SK-N-SH (cell line): ENCODE measurements at regions not wholly inside any gene's neighbourhood (a gene's known extent, or its start where the extent isn't known, plus 50 kb on each side); places are given as distances from the start of the nearest gene placed in this dataset.
A peak's percentile ranks its signal among the peaks of the same experiment; 100 is the strongest.

ENCODE experiments used
- CTCF ChIA-PET: fragments of 300-600, 350-600 bp; formaldehyde crosslinking; extraction: SDS; loops from one replicate; lab custom pipeline; 2021; lab: Yijun Ruan, JAX
- POLR2A ChIA-PET: fragments of 350-600 bp; sonication (Branson Sonifier 250); formaldehyde crosslinking; extraction: SDS; loops from one replicate; lab custom pipeline; 2020; ENCODE audit warnings: antibody characterized with exemption, inconsistent platforms; lab: Yijun Ruan, JAX
- DNase-seq: peaks from one replicate; pipeline ENCODE4 v3.0.0; 2012
- H2AFZ ChIP-seq: fragments of 200-600 bp; sonication (generic); 2 replicates; pipeline ENCODE4 v1.8.1; 2016; ENCODE audit warnings: antibody characterized with exemption, mild to moderate bottlenecking, low read depth
- H3F3A ChIP-seq: fragments of 200-600 bp; sonication (generic); replicated peaks from 2 replicates; pipeline ENCODE3; 2016; ENCODE audit warnings: antibody characterized with exemption, mild to moderate bottlenecking; ENCODE audit not compliant: insufficient read depth
- H3K27ac ChIP-seq, 2 experiments: fragments of 200-500 bp in 1 of 2; fragments of 200-600 bp in 1 of 2; sonication (Bioruptor generic) in 1 of 2; sonication (generic), shearing (Covaris generic) in 1 of 2; 2 replicates each; pipeline versions ENCODE4 v1.5.1 to v1.6.1; 2014 to 2016; ENCODE audit warnings: low read depth in 2 of 2, inconsistent platforms in 1 of 2, low read length in 1 of 2, mild to moderate bottlenecking in 1 of 2, mixed read lengths in 1 of 2
- H3K27me3 ChIP-seq: fragments of 200-600 bp; sonication (generic), shearing (Covaris generic); 2 replicates; pipeline ENCODE4 v1.6.1; 2016; ENCODE audit warnings: mixed run types; ENCODE audit not compliant: insufficient read depth
- H3K36me3 ChIP-seq, 2 experiments: fragments of 200-500 bp in 1 of 2; fragments of 200-600 bp in 1 of 2; sonication (Bioruptor generic) in 1 of 2; sonication (generic) in 1 of 2; replicated peaks in 1 of 2; 2 replicates each; pipeline versions ENCODE3 to v1.5.1; 2014 to 2016; ENCODE audit warnings: low read length in 1 of 2, mild to moderate bottlenecking in 1 of 2; ENCODE audit not compliant: insufficient read depth in 2 of 2, control insufficient read depth in 1 of 2
- H3K4me1 ChIP-seq, 2 experiments: fragments of 200-500 bp in 1 of 2; fragments of 200-600 bp in 1 of 2; sonication (Bioruptor generic) in 1 of 2; sonication (generic), shearing (Covaris generic) in 1 of 2; 2 replicates each; pipeline versions ENCODE4 v1.5.1 to v1.6.1; 2014 to 2016; ENCODE audit warnings: low read depth in 1 of 2, low read length in 1 of 2, mixed run types in 1 of 2; ENCODE audit not compliant: insufficient read depth in 2 of 2, control insufficient read depth in 1 of 2
- H3K4me2 ChIP-seq: fragments of 200-600 bp; sonication (generic), shearing (Covaris generic); 2 replicates; pipeline ENCODE4 v1.6.1; 2017; ENCODE audit warnings: mixed run types
- H3K4me3 ChIP-seq, 2 experiments: fragments of 200-500 bp in 1 of 2; fragments of 200-600 bp in 1 of 2; sonication (Bioruptor generic) in 1 of 2; sonication (generic), shearing (Covaris generic) in 1 of 2; 2 replicates each; pipeline versions ENCODE4 v1.5.1 to v1.8.1; 2014 to 2016; ENCODE audit warnings: low read depth in 2 of 2, inconsistent platforms in 1 of 2, low read length in 1 of 2, mild to moderate bottlenecking in 1 of 2, mixed read lengths in 1 of 2, moderate library complexity in 1 of 2
- H3K79me2 ChIP-seq: fragments of 200-600 bp; sonication (generic); 2 replicates; pipeline ENCODE4 v1.8.1; 2017; ENCODE audit warnings: mild to moderate bottlenecking; ENCODE audit not compliant: insufficient read depth
- H3K9ac ChIP-seq: fragments of 200-600 bp; sonication (generic); 2 replicates; pipeline ENCODE4 v1.6.1; 2017; ENCODE audit warnings: mixed run types
- H3K9me2 ChIP-seq: fragments of 200-600 bp; sonication (generic); 2 replicates; pipeline ENCODE4 v1.6.1; 2017; ENCODE audit warnings: mixed run types
- H3K9me3 ChIP-seq: fragments of 200-600 bp; sonication (generic); 2 replicates; pipeline ENCODE4 v1.6.1; 2017; ENCODE audit warnings: mixed run types, mild to moderate bottlenecking, moderate library complexity
- H4K20me1 ChIP-seq: fragments of 200-600 bp; sonication (generic); 2 replicates; pipeline ENCODE4 v1.6.1; 2017; ENCODE audit warnings: mild to moderate bottlenecking, mixed run types; ENCODE audit not compliant: insufficient read depth
- EP300 ChIP-seq, 2 experiments: IDR thresholded peaks; 2 replicates each; pipeline versions ENCODE4 v1.4.0 to v1.6.1; 2012; ENCODE audit warnings: borderline replicate concordance in 1 of 2, low read depth in 1 of 2, low read length in 1 of 2
- EZH2phosphoT487 ChIP-seq: fragments of 200-600 bp; sonication (generic); IDR thresholded peaks from 2 replicates; pipeline ENCODE4 v1.6.1; 2017; ENCODE audit warnings: low read depth, mixed run types, mild to moderate bottlenecking, antibody characterized with exemption, moderate library complexity, borderline replicate concordance
- FOSL2 ChIP-seq: IDR thresholded peaks from 2 replicates; pipeline ENCODE4 v1.4.0; 2012; ENCODE audit warnings: low read depth, mild to moderate bottlenecking, moderate library complexity, borderline replicate concordance
- POLR2AphosphoS5 ChIP-seq: IDR thresholded peaks from 2 replicates; pipeline ENCODE4 v1.6.1; 2012; ENCODE audit warnings: low read depth, low read length
- RCOR1 ChIP-seq: fragments of 150-350 bp; IDR thresholded peaks from 2 replicates; pipeline ENCODE4 v1.6.1; 2017; ENCODE audit warnings: antibody characterized with exemption, low read length
- RFX5 ChIP-seq: IDR thresholded peaks from 2 replicates; pipeline ENCODE4 v1.6.1; 2012; ENCODE audit warnings: mild to moderate bottlenecking, improper control_type of control experiment, low read length
- RXRA ChIP-seq: IDR thresholded peaks from 2 replicates; pipeline ENCODE4 v1.4.0; 2012; ENCODE audit warnings: low read depth, mild to moderate bottlenecking, borderline replicate concordance
- SMC3 ChIP-seq: IDR thresholded peaks from 2 replicates; pipeline ENCODE4 v1.6.1; 2012; ENCODE audit warnings: low read depth, low read length, improper control_type of control experiment
- TAF1 ChIP-seq: IDR thresholded peaks from 2 replicates; pipeline ENCODE4 v1.6.1; 2012; ENCODE audit warnings: low read depth, mild to moderate bottlenecking, low read length, moderate library complexity, borderline replicate concordance
- YY1 ChIP-seq: IDR thresholded peaks from 2 replicates; pipeline ENCODE4 v1.4.0; 2012; ENCODE audit warnings: low read depth, mild to moderate bottlenecking
- WGBS: methylation state at CpG from one replicate; pipeline ENCODE4 v1.1.6; 2017; ENCODE audit warnings: low lambda C conversion rate; 5-methylcytosine and 5-hydroxymethylcytosine counted together
- TF ChIP-seq, protein P1 (sequence below): IDR thresholded peaks from 2 replicates; pipeline ENCODE4; 2012
- TF ChIP-seq, protein P2 (sequence below): fragments of 150-350 bp; IDR thresholded peaks from 2 replicates; pipeline ENCODE4 v1.6.1; 2017; ENCODE audit warnings: antibody characterized with exemption, low read length, low read depth, borderline replicate concordance
- TF ChIP-seq, protein P3 (sequence below): fragments of 200-600 bp; sonication (generic); IDR thresholded peaks from 2 replicates; pipeline ENCODE4 v1.6.1; 2017; ENCODE audit warnings: antibody characterized with exemption, mild to moderate bottlenecking, moderate library complexity

DNA sequence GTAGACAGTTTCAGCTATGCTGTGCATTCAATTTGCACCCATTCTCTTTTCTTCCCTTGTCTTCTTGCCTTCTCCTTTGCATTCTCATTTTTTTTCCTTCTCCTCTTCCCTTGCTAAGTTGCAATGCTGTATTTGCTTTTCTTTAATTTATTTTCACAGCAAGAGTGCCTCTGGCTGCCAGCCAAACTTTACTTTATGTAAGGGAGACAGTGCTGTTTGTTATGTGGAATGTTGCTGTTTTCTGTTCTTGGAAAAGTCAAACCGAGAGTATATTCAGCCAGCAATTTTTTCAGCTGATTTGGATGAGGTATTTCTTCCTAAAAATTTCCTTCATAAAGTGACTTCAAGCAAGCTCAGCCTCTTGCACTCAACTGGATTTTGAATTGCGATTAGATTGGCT lies 1293.4 kb downstream of the ARAP2 start (continued):
- no peak for TF ChIP-seq FOSL2
- no peak for TF ChIP-seq RXRA
- TF ChIP-seq, protein P1, sequence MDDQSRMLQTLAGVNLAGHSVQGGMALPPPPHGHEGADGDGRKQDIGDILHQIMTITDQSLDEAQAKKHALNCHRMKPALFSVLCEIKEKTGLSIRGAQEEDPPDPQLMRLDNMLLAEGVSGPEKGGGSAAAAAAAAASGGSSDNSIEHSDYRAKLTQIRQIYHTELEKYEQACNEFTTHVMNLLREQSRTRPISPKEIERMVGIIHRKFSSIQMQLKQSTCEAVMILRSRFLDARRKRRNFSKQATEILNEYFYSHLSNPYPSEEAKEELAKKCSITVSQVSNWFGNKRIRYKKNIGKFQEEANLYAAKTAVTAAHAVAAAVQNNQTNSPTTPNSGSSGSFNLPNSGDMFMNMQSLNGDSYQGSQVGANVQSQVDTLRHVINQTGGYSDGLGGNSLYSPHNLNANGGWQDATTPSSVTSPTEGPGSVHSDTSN, result no peak
- TF ChIP-seq RCOR1, result no peak
- TF ChIP-seq POLR2AphosphoS5, result no peak
- TF ChIP-seq TAF1, result no peak
- TF ChIP-seq, protein P2, sequence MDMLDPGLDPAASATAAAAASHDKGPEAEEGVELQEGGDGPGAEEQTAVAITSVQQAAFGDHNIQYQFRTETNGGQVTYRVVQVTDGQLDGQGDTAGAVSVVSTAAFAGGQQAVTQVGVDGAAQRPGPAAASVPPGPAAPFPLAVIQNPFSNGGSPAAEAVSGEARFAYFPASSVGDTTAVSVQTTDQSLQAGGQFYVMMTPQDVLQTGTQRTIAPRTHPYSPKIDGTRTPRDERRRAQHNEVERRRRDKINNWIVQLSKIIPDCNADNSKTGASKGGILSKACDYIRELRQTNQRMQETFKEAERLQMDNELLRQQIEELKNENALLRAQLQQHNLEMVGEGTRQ, result no peak
- TF ChIP-seq EP300 (IDR thresholded peaks at IDR 0.05; ENCODE audit: borderline replicate concordance in 1 of 2, low read depth in 1 of 2, low read length in 1 of 2), result no peak
- TF ChIP-seq EZH2phosphoT487, result no peak
- no peak for TF ChIP-seq RFX5

DNA sequence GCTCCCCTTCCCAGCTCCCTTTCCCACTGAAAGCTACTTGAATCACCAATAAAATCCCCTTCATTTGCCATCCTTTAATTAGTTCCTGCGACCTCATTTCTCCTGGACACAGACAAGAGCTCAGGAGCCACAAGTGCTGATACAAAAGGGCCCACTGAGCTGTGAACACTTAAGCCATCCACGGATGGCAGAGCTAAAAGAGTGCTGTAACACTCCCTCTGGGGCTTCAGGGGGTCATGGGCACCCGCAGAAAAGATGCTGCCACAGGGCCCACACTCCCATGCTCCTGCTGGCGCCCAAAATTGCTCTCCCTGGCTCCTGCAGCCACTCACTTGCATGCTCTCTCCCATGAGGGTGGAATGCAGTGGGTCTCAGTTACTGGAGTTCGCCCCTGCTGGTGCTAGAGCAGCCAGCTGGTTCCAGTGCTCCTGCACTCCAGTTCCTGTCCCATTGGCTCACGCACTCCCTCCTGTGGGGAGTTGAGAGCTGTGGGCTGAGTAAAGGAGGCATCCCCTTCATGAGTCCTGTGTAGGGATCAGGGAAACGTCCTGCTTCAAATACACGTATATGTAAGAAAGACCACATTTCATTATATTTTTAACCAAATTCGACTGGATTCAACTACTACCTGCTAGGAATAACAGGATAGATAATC lies 1291.0 kb downstream of the ARAP2 start:
- TF ChIP-seq YY1, result no peak
- no peak for TF ChIP-seq SMC3
- TF ChIP-seq, protein P3, sequence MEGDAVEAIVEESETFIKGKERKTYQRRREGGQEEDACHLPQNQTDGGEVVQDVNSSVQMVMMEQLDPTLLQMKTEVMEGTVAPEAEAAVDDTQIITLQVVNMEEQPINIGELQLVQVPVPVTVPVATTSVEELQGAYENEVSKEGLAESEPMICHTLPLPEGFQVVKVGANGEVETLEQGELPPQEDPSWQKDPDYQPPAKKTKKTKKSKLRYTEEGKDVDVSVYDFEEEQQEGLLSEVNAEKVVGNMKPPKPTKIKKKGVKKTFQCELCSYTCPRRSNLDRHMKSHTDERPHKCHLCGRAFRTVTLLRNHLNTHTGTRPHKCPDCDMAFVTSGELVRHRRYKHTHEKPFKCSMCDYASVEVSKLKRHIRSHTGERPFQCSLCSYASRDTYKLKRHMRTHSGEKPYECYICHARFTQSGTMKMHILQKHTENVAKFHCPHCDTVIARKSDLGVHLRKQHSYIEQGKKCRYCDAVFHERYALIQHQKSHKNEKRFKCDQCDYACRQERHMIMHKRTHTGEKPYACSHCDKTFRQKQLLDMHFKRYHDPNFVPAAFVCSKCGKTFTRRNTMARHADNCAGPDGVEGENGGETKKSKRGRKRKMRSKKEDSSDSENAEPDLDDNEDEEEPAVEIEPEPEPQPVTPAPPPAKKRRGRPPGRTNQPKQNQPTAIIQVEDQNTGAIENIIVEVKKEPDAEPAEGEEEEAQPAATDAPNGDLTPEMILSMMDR, result peak; percentile 17; the same call in 1 of the 2 replicates
- no peaks in the 10 kb centered on the region for H3K4me1 ChIP-seq
- CTCF ChIA-PET, result interaction anchor here (0.9 to 1.4 kb wide), 2 partner anchors 11 to 12 kb away, joined by 3 to 4 read pairs; no protein-coding TSS in a partner anchor
- H2AFZ ChIP-seq, result no peak overlapping the region
- H3K79me2 ChIP-seq, result no peaks in the 10 kb centered on the region
- H3K27me3 ChIP-seq, result no peaks in the 10 kb centered on the region
- no peaks in the 10 kb centered on the region for H3K9me3 ChIP-seq
- no peaks in the 10 kb centered on the region for H4K20me1 ChIP-seq
- no peaks in the 10 kb centered on the region for H3K36me3 ChIP-seq
- no peaks in the 10 kb centered on the region for H3F3A ChIP-seq
- POLR2A ChIA-PET, result no interaction called here
- WGBS, result 24% methylated on average over 7 of the region's 9 CpGs
- no peaks in the 10 kb centered on the region for H3K9me2 ChIP-seq
- H3K4me2 ChIP-seq, result no peak overlapping the region
- H3K9ac ChIP-seq, result no peak overlapping the region
- no peak overlapping the region for H3K27ac ChIP-seq
- peak; percentile 4 for DNase-seq
- H3K4me3 ChIP-seq, result no peak overlapping the region
